ENCODE measurements at regions not wholly inside any gene's neighbourhood (a gene's known extent, or its start where the extent isn't known, plus 50 kb on each side); places are given as distances from the start of the nearest gene placed in this dataset.
"Not testable (repeated sequence)": the region's sequence is repeated elsewhere in the genome, so short reads cannot be mapped to it uniquely, and the experiment has no call there.

- ChIA-PET CTCF (no interaction called here), POLR2A (no interaction called here)
- DNase-seq (ENCODE audit: extremely low spot score), result no peak
- TF ChIP-seq L3MBTL2 (conservative IDR thresholded peaks at IDR 0.05), result no peak
- no peak; the same call in 1 of the 2 replicates for TF ChIP-seq PKNOX1 (IDR thresholded peaks at IDR 0.05)
- TF ChIP-seq SUZ12 (IDR thresholded peaks at IDR 0.05), result no peak
- TF ChIP-seq ARNT (IDR thresholded peaks at IDR 0.05), result no peak
- no peak for TF ChIP-seq LEF1 (IDR thresholded peaks at IDR 0.05; ENCODE audit: borderline replicate concordance)
- TF ChIP-seq ZNF384 (IDR thresholded peaks at IDR 0.05), result no peak
- TF ChIP-seq BHLHE40 (IDR thresholded peaks at IDR 0.05; ENCODE audit: borderline replicate concordance), result no peak
- no peak for TF ChIP-seq FOXA1 (IDR thresholded peaks at IDR 0.05)
- no peak for TF ChIP-seq FOXK2 (IDR thresholded peaks at IDR 0.05)
- no peak for TF ChIP-seq SP1 (IDR thresholded peaks at IDR 0.05)
- no peak for TF ChIP-seq CTBP1 (IDR thresholded peaks at IDR 0.05; ENCODE audit: borderline replicate concordance)
- no peak for TF ChIP-seq HDGF (IDR thresholded peaks at IDR 0.05; ENCODE audit: borderline replicate concordance)
- no peak for TF ChIP-seq FOXM1 (IDR thresholded peaks at IDR 0.05; ENCODE audit: borderline replicate concordance)
- TF ChIP-seq TARDBP (IDR thresholded peaks at IDR 0.05), result no peak
These were observed 157.5 kb downstream of the C12orf75 start for GRCh38 chr12:105487963-105488362.

GRCh38 chr12:105492591-105493545 lies 162.4 kb downstream of the C12orf75 start:
- no peak for DNase-seq (ENCODE audit: extremely low spot score)
- ChIA-PET CTCF (no interaction called here), POLR2A (no interaction called here)
- no peak for TF ChIP-seq NFRKB (IDR thresholded peaks at IDR 0.05)
- no peak for TF ChIP-seq CTBP1 (IDR thresholded peaks at IDR 0.05; ENCODE audit: borderline replicate concordance)
- TF ChIP-seq BHLHE40 (IDR thresholded peaks at IDR 0.05; ENCODE audit: borderline replicate concordance), result no peak
- no peak for TF ChIP-seq PKNOX1 (IDR thresholded peaks at IDR 0.05)
- no peak for TF ChIP-seq FOXK2 (IDR thresholded peaks at IDR 0.05)
- TF ChIP-seq FOXM1 (IDR thresholded peaks at IDR 0.05; ENCODE audit: borderline replicate concordance), result no peak
- no peak for TF ChIP-seq SP1 (IDR thresholded peaks at IDR 0.05)
- no peak for TF ChIP-seq L3MBTL2 (conservative IDR thresholded peaks at IDR 0.05)
- no peak for TF ChIP-seq LEF1 (IDR thresholded peaks at IDR 0.05; ENCODE audit: borderline replicate concordance)
- no peak for TF ChIP-seq ZNF384 (IDR thresholded peaks at IDR 0.05)
- TF ChIP-seq HDGF (IDR thresholded peaks at IDR 0.05; ENCODE audit: borderline replicate concordance), result no peak
- no peak for TF ChIP-seq ARNT (IDR thresholded peaks at IDR 0.05)
- no peak for TF ChIP-seq SUZ12 (IDR thresholded peaks at IDR 0.05)
- TF ChIP-seq FOXA1 (IDR thresholded peaks at IDR 0.05), result no peak

GRCh38 chr12:105499205-105499604 lies 168.7 kb downstream of the C12orf75 start:
- no peak for TF ChIP-seq TARDBP (IDR thresholded peaks at IDR 0.05)
- no peak for TF ChIP-seq ELF4 (IDR thresholded peaks at IDR 0.05)
- no peak for TF ChIP-seq BHLHE40 (IDR thresholded peaks at IDR 0.05; ENCODE audit: borderline replicate concordance)
- TF ChIP-seq LEF1 (IDR thresholded peaks at IDR 0.05; ENCODE audit: borderline replicate concordance), result no peak
- ChIA-PET CTCF (no interaction called here), POLR2A (no interaction called here)
- DNase-seq (ENCODE audit: extremely low spot score), result no peak

- CTCF ChIA-PET, result not testable (repeated sequence)
These were observed 170.2 kb downstream of the C12orf75 start for GRCh38 chr12:105500676-105501075.

GRCh38 chr12:105502426-105502930 lies 172.0 kb downstream of the C12orf75 start:
- no peak for TF ChIP-seq FOXK2 (IDR thresholded peaks at IDR 0.05)
- TF ChIP-seq L3MBTL2 (conservative IDR thresholded peaks at IDR 0.05), result no peak
- TF ChIP-seq FOXM1 (IDR thresholded peaks at IDR 0.05; ENCODE audit: borderline replicate concordance), result no peak
- no peak for TF ChIP-seq ZNF384 (IDR thresholded peaks at IDR 0.05)
- no peak for TF ChIP-seq CTBP1 (IDR thresholded peaks at IDR 0.05; ENCODE audit: borderline replicate concordance)
- TF ChIP-seq ARNT (IDR thresholded peaks at IDR 0.05), result no peak
- TF ChIP-seq TARDBP (IDR thresholded peaks at IDR 0.05), result no peak
- TF ChIP-seq BHLHE40 (IDR thresholded peaks at IDR 0.05; ENCODE audit: borderline replicate concordance), result no peak
- POLR2A ChIA-PET, result no interaction called here
- DNase-seq (ENCODE audit: extremely low spot score), result no peak
- CTCF ChIA-PET, result no interaction called here

More at GRCh38 chr12:105500676-105501075, 170.2 kb downstream of the C12orf75 start:
- POLR2A ChIA-PET; DNase-seq (ENCODE audit: extremely low spot score): not testable (repeated sequence)

GRCh38 chr12:105503619-105504018 lies 173.1 kb downstream of the C12orf75 start:
- TF ChIP-seq ZNF384 (IDR thresholded peaks at IDR 0.05) (no peak), ELF4 (IDR thresholded peaks at IDR 0.05) (no peak)
- POLR2A ChIA-PET, result no interaction called here
- CTCF ChIA-PET, result no interaction called here

GRCh38 chr12:105504286-105504685 lies 173.8 kb downstream of the C12orf75 start:
- TF ChIP-seq SUZ12 (IDR thresholded peaks at IDR 0.05) (no peak), L3MBTL2 (conservative IDR thresholded peaks at IDR 0.05) (no peak), ARNT (IDR thresholded peaks at IDR 0.05) (no peak), CTBP1 (IDR thresholded peaks at IDR 0.05; ENCODE audit: borderline replicate concordance) (no peak), PKNOX1 (IDR thresholded peaks at IDR 0.05) (no peak), FOXA1 (IDR thresholded peaks at IDR 0.05) (no peak), ELF4 (IDR thresholded peaks at IDR 0.05) (no peak), TARDBP (IDR thresholded peaks at IDR 0.05) (no peak), ZNF384 (IDR thresholded peaks at IDR 0.05) (no peak), FOXK2 (IDR thresholded peaks at IDR 0.05) (no peak), BHLHE40 (IDR thresholded peaks at IDR 0.05; ENCODE audit: borderline replicate concordance) (no peak), SP1 (IDR thresholded peaks at IDR 0.05) (no peak)
- POLR2A ChIA-PET, result no interaction called here
- CTCF ChIA-PET, result no interaction called here
- DNase-seq (ENCODE audit: extremely low spot score), result no peak

More at GRCh38 chr12:105503619-105504018, 173.1 kb downstream of the C12orf75 start:
- DNase-seq (ENCODE audit: extremely low spot score), result no peak
